ENCODE measurements at regions not wholly inside any gene's neighbourhood (a gene's known extent, or its start where the extent isn't known, plus 50 kb on each side); places are given as distances from the start of the nearest gene placed in this dataset.

DNA sequence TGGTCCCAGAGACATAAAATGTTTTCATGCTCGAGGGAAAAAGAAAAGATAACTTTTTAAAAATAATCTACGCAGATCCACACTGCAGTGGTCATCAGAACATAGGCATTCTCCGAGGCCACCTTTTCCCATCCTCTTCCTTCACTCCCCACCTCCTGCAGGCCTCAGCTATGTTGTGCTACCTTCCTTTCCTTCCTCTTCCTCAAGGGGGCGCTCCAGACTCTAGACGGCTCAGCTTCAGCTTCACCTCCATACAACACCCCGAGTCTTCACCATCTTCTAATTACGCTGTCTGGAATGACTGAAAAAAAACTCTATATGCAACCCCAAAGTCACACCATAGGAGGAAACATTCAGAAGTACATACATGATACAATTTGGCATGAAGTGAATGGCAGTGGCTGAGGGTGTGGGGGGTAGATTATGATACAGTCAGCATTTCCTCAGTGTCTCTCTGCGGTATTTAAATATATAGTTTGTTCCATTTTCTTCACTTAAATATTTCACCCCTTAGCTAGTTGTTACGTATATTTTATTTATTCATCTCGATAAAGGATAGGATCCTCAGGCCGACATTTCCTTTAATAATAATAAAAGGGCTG, 583.6 kb downstream of the IRS1 start:
- Histone ChIP-seq H3K9me3 (ENCODE audit: low read length) (no peaks in the 10 kb centered on the region), H3K36me3 (replicated peaks in 1 of 2; ENCODE audit: control insufficient read depth in 1 of 2, insufficient read depth in 2 of 2, low read length in 2 of 2) (no peaks in the 10 kb centered on the region), H3K79me2 (ENCODE audit: insufficient read depth, low read length) (no peaks in the 10 kb centered on the region), H4K20me1 (ENCODE audit: insufficient read depth, low read length) (no peaks in the 10 kb centered on the region), H3K4me2 (ENCODE audit: low read depth, low read length) (no peak overlapping the region), H3K4me1 (ENCODE audit: insufficient read depth, low read length) (0 out of 2 replicates have a peak, but pooled peaks cover 5% of the 10 kb centered on the region), H3K9ac (ENCODE audit: insufficient read depth, low read depth, low read length) (no peak overlapping the region), H3K27ac (ENCODE audit: extremely low read length, insufficient read depth, low read length) (no peak overlapping the region), H3K27me3 (ENCODE audit: control insufficient read depth in 1 of 2, insufficient read depth in 2 of 2, low read length in 2 of 2) (no peaks in the 10 kb centered on the region), H3K4me3 (replicated peaks in 1 of 3; ENCODE audit: insufficient read depth in 1 of 3, low read depth in 2 of 3, low read length in 3 of 3) (no peak overlapping the region), H2AFZ (ENCODE audit: low read length) (no peak overlapping the region)
- DNase-seq (ENCODE audit: low spot score), result peak; percentile 63
- FAIRE-seq, result no peak
- BruUV-seq (replicated peaks), result no TSS peak
- WGBS (ENCODE audit: low lambda C conversion rate), result 56% methylated on average over 11 of the region's 11 CpGs
- ChIA-PET POLR2A (interaction anchor here (1.2 kb wide), 1 partner anchor 584 kb away, joined by 6 read pairs; the partner anchor contains the start of gene IRS1), CTCF (ENCODE audit: low intra/inter-chr PET ratio, low total read pairs) (no interaction called here)
- intact Hi-C loops (cut with micrococcal nuclease; ENCODE audit: unreplicated experiment), result loop anchor here (2.0 to 10.0 kb wide), 5 partner anchors 184 to 769 kb away; no protein-coding TSS in a partner anchor
- in situ Hi-C loops (cut with HindIII; ENCODE audit: extremely low pct_ligation_motif_present, low pct_unique_long_range_greater_than_20kb), result loop anchor here (10.0 kb wide), 1 partner anchor 579 kb away; the partner anchor contains the start of gene IRS1
- ATAC-seq, result peak; percentile 99
- TF ChIP-seq SP2 (CRISPR knock-in tag; IDR thresholded peaks at IDR 0.05) (no peak), NCOA5 (CRISPR knock-in tag; IDR thresholded peaks at IDR 0.05) (no peak), NRL (CRISPR knock-in tag; IDR thresholded peaks at IDR 0.05; ENCODE audit: borderline replicate concordance) (no peak), SNAI1 (CRISPR knock-in tag; IDR thresholded peaks at IDR 0.05; ENCODE audit: borderline replicate concordance) (no peak), HNRNPK (IDR thresholded peaks at IDR 0.05; ENCODE audit: low read depth, low read length, poor library complexity, severe bottlenecking) (no peak), POLR2AphosphoS2 (IDR thresholded peaks at IDR 0.05; ENCODE audit: low read depth, low read length) (no peak), ZNF335 (CRISPR knock-in tag; IDR thresholded peaks at IDR 0.05) (peak; percentile 94), HOXA9 (CRISPR knock-in tag; IDR thresholded peaks at IDR 0.05; ENCODE audit: borderline replicate concordance) (no peak), FOXO1 (CRISPR knock-in tag; IDR thresholded peaks at IDR 0.05) (no peak), ELF4 (CRISPR knock-in tag; IDR thresholded peaks at IDR 0.05; ENCODE audit: borderline replicate concordance) (no peak), ZEB1 (IDR thresholded peaks at IDR 0.05; ENCODE audit: insufficient replicate concordance, low read depth) (no peak), ZNF496 (CRISPR knock-in tag; IDR thresholded peaks at IDR 0.05; ENCODE audit: insufficient replicate concordance) (no peak), NFE2L1 (CRISPR knock-in tag; IDR thresholded peaks at IDR 0.05; ENCODE audit: borderline replicate concordance) (no peak), NR2F6 (IDR thresholded peaks at IDR 0.05) (no peak), NR2F6 (CRISPR knock-in tag; IDR thresholded peaks at IDR 0.05) (no peak), SAP130 (CRISPR knock-in tag; IDR thresholded peaks at IDR 0.05; ENCODE audit: low read depth) (0 out of 2 replicates have a peak, but pooled peaks have one; percentile 11)
- TF ChIP-seq, protein P1, sequence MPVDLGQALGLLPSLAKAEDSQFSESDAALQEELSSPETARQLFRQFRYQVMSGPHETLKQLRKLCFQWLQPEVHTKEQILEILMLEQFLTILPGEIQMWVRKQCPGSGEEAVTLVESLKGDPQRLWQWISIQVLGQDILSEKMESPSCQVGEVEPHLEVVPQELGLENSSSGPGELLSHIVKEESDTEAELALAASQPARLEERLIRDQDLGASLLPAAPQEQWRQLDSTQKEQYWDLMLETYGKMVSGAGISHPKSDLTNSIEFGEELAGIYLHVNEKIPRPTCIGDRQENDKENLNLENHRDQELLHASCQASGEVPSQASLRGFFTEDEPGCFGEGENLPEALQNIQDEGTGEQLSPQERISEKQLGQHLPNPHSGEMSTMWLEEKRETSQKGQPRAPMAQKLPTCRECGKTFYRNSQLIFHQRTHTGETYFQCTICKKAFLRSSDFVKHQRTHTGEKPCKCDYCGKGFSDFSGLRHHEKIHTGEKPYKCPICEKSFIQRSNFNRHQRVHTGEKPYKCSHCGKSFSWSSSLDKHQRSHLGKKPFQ (CRISPR knock-in tag; IDR thresholded peaks at IDR 0.05; ENCODE audit: insufficient replicate concordance), result no peak
- TF ChIP-seq, protein P2, sequence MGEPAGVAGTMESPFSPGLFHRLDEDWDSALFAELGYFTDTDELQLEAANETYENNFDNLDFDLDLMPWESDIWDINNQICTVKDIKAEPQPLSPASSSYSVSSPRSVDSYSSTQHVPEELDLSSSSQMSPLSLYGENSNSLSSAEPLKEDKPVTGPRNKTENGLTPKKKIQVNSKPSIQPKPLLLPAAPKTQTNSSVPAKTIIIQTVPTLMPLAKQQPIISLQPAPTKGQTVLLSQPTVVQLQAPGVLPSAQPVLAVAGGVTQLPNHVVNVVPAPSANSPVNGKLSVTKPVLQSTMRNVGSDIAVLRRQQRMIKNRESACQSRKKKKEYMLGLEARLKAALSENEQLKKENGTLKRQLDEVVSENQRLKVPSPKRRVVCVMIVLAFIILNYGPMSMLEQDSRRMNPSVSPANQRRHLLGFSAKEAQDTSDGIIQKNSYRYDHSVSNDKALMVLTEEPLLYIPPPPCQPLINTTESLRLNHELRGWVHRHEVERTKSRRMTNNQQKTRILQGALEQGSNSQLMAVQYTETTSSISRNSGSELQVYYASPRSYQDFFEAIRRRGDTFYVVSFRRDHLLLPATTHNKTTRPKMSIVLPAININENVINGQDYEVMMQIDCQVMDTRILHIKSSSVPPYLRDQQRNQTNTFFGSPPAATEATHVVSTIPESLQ (CRISPR knock-in tag; conservative IDR thresholded peaks at IDR 0.05), result no peak
- TF ChIP-seq, protein P3, sequence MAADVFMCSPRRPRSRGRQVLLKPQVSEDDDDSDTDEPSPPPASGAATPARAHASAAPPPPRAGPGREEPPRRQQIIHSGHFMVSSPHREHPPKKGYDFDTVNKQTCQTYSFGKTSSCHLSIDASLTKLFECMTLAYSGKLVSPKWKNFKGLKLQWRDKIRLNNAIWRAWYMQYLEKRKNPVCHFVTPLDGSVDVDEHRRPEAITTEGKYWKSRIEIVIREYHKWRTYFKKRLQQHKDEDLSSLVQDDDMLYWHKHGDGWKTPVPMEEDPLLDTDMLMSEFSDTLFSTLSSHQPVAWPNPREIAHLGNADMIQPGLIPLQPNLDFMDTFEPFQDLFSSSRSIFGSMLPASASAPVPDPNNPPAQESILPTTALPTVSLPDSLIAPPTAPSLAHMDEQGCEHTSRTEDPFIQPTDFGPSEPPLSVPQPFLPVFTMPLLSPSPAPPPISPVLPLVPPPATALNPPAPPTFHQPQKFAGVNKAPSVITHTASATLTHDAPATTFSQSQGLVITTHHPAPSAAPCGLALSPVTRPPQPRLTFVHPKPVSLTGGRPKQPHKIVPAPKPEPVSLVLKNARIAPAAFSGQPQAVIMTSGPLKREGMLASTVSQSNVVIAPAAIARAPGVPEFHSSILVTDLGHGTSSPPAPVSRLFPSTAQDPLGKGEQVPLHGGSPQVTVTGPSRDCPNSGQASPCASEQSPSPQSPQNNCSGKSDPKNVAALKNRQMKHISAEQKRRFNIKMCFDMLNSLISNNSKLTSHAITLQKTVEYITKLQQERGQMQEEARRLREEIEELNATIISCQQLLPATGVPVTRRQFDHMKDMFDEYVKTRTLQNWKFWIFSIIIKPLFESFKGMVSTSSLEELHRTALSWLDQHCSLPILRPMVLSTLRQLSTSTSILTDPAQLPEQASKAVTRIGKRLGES (CRISPR knock-in tag; IDR thresholded peaks at IDR 0.05; ENCODE audit: borderline replicate concordance), result no peak
